Tibial nerve (tissue), 4 donors: ENCODE measurements at regions not wholly inside any gene's neighbourhood (a gene's known extent, or its start where the extent isn't known, plus 50 kb on each side); places are given as distances from the start of the nearest gene placed in this dataset.

ENCODE experiments used
- DNase-seq, 2 donors: peaks; one replicate each; pipeline ENCODE4 v3.0.0-alpha.2; 2019; ENCODE audit warnings: low spot score in 2 of 2
- H3K27ac ChIP-seq, 4 donors: fragments of 200-600 bp; sonication (generic) in 3 of 4; one replicate each; pipeline ENCODE4 v1.5.1; 2017 to 2019; ENCODE audit warnings: mild to moderate bottlenecking in 1 of 4
- H3K27me3 ChIP-seq, 2 donors: fragments of 200-600 bp; sonication (generic) in 1 of 2; one replicate each; pipeline versions ENCODE4 v1.5.1 to v1.6.0; 2017 to 2019
- H3K36me3 ChIP-seq, 3 donors: fragments of 200-600 bp; sonication (generic); one replicate each; pipeline ENCODE4 v1.5.1; 2018 to 2019
- H3K4me1 ChIP-seq, 4 donors: fragments of 200-600 bp; sonication (generic) in 3 of 4; one replicate each; pipeline ENCODE4 v1.5.1; 2017 to 2019
- H3K4me3 ChIP-seq, 4 donors: fragments of 200-600 bp; sonication (generic) in 3 of 4; one replicate each; pipeline ENCODE4 v1.5.1; 2017 to 2019; ENCODE audit warnings: mild to moderate bottlenecking in 1 of 4, moderate library complexity in 1 of 4
- H3K9me3 ChIP-seq, 4 donors: fragments of 200-600 bp; sonication (generic) in 3 of 4; one replicate each; pipeline ENCODE4 v1.5.1; 2017 to 2019
- CTCF ChIP-seq, 5 experiments: fragments of 200-600 bp in 3 of 5; fragments of 450-650 bp in 2 of 5; sonication (generic) in 3 of 5; IDR thresholded peaks; one replicate each; pipeline ENCODE4 v1.5.1; 2016 to 2019; ENCODE audit warnings: antibody characterized with exemption in 5 of 5, mild to moderate bottlenecking in 3 of 5, moderate library complexity in 2 of 5
- EP300 ChIP-seq, 2 donors: sonication (generic); formaldehyde crosslinking; IDR thresholded peaks; one replicate each; pipeline ENCODE4 v1.6.1; 2017; ENCODE audit warnings: antibody characterized with exemption in 2 of 2, mild to moderate bottlenecking in 1 of 2
- POLR2A ChIP-seq, 2 donors: fragments of 450-650 bp; IDR thresholded peaks; one replicate each; pipeline ENCODE4 v1.6.1; 2017; ENCODE audit warnings: antibody characterized with exemption in 2 of 2, mild to moderate bottlenecking in 2 of 2, moderate library complexity in 2 of 2
- WGBS, 2 donors: methylation state at CpG; one replicate each; pipeline ENCODE4 v1.1.5; 2018; 5-methylcytosine and 5-hydroxymethylcytosine counted together

- TF ChIP-seq POLR2A (IDR thresholded peaks at IDR 0.05) (no peak), CTCF (IDR thresholded peaks at IDR 0.05) (no peak), EP300 (IDR thresholded peaks at IDR 0.05) (no peak)
- Histone ChIP-seq H3K27ac (no peak overlapping the region), H3K4me3 (no peak overlapping the region), H3K9me3 (peaks cover 0 to 9% (median 0%) of the 10 kb centered on the region in 4 donors), H3K27me3 (no peaks in the 10 kb centered on the region), H3K36me3 (no peaks in the 10 kb centered on the region), H3K4me1 (no peaks in the 10 kb centered on the region)
- DNase-seq = no peak
Measured at GRCh38 chr9:29325894-29326293, 1752.6 kb upstream of the C9orf72 start.

- H3K27me3 ChIP-seq = no peaks in the 10 kb centered on the region
- H3K4me3 ChIP-seq = no peak overlapping the region
- 53 to 58% methylated on average over 2 of the region's 2 CpGs for WGBS, 2 donors
- H3K9me3 ChIP-seq = no peaks in the 10 kb centered on the region
- no peaks in the 10 kb centered on the region for H3K4me1 ChIP-seq
- H3K27ac ChIP-seq = no peak overlapping the region
- no peak for TF ChIP-seq POLR2A (IDR thresholded peaks at IDR 0.05)
- no peak for TF ChIP-seq EP300 (IDR thresholded peaks at IDR 0.05)
- TF ChIP-seq CTCF (IDR thresholded peaks at IDR 0.05) = no peak
- no peak for DNase-seq
- no peaks in the 10 kb centered on the region for H3K36me3 ChIP-seq
Measured at GRCh38 chr9:29332789-29333188, 1759.5 kb upstream of the C9orf72 start.

- H3K27ac ChIP-seq = no peak overlapping the region
- H3K4me1 ChIP-seq = no peaks in the 10 kb centered on the region
- H3K36me3 ChIP-seq = no peaks in the 10 kb centered on the region
- no peaks in the 10 kb centered on the region for H3K27me3 ChIP-seq
- TF ChIP-seq CTCF (IDR thresholded peaks at IDR 0.05) (no peak), POLR2A (IDR thresholded peaks at IDR 0.05) (no peak)
- 87% methylated on average over 3 of the region's 3 CpGs for WGBS, 2 donors
- H3K4me3 ChIP-seq = no peak overlapping the region
- H3K9me3 ChIP-seq = no peaks in the 10 kb centered on the region
- no peak for DNase-seq
Measured at GRCh38 chr9:29336281-29336680, 1763.0 kb upstream of the C9orf72 start.

GRCh38 chr9:29339387-29339786, 1766.1 kb upstream of the C9orf72 start:
- Histone ChIP-seq H3K4me3 (no peak overlapping the region), H3K27ac (no peak overlapping the region), H3K36me3 (no peaks in the 10 kb centered on the region), H3K4me1 (no peaks in the 10 kb centered on the region), H3K9me3 (peaks cover 0 to 2% (median 0%) of the 10 kb centered on the region in 4 donors), H3K27me3 (no peaks in the 10 kb centered on the region)
- no peak for TF ChIP-seq CTCF (IDR thresholded peaks at IDR 0.05)
- TF ChIP-seq EP300 (IDR thresholded peaks at IDR 0.05) = no peak
- TF ChIP-seq POLR2A (IDR thresholded peaks at IDR 0.05) = no peak
- 68 to 80% methylated on average over 2 of the region's 2 CpGs for WGBS, 2 donors
- no peak for DNase-seq

- Histone ChIP-seq H3K9me3 (no peaks in the 10 kb centered on the region), H3K36me3 (no peaks in the 10 kb centered on the region), H3K4me3 (no peak overlapping the region), H3K27ac (no peak overlapping the region), H3K4me1 (no peaks in the 10 kb centered on the region), H3K27me3 (no peaks in the 10 kb centered on the region)
- 56 to 57% methylated on average over 1 of the region's 1 CpG for WGBS, 2 donors
- DNase-seq = no peak
- no peak for TF ChIP-seq EP300 (IDR thresholded peaks at IDR 0.05)
- TF ChIP-seq POLR2A (IDR thresholded peaks at IDR 0.05) = no peak
- no peak for TF ChIP-seq CTCF (IDR thresholded peaks at IDR 0.05)
Measured at GRCh38 chr9:29348999-29349398, 1775.7 kb upstream of the C9orf72 start.
